ENCODE measurements at regions not wholly inside any gene's neighbourhood (a gene's known extent, or its start where the extent isn't known, plus 50 kb on each side); places are given as distances from the start of the nearest gene placed in this dataset.

GRCh38 chr2:53265544-53266299 is 501.9 kb upstream of the CHAC2 start:
- no peak for DNase-seq (ENCODE audit: low read depth in 2 of 2)

- no peak for DNase-seq (ENCODE audit: low read depth in 2 of 2)
These were observed 507.0 kb upstream of the CHAC2 start for GRCh38 chr2:53260568-53260967.

- DNase-seq (ENCODE audit: low read depth in 2 of 2) = no peak
These were observed 508.1 kb upstream of the CHAC2 start for GRCh38 chr2:53259395-53260009.

- no peak for DNase-seq (ENCODE audit: low read depth in 2 of 2)
These were observed 510.3 kb upstream of the CHAC2 start for GRCh38 chr2:53257287-53257686.

- no peak for DNase-seq (ENCODE audit: low read depth in 2 of 2)
These were observed 514.4 kb upstream of the CHAC2 start for GRCh38 chr2:53253244-53253643.

- DNase-seq (ENCODE audit: low read depth in 2 of 2) = no peak
These were observed 515.5 kb upstream of the CHAC2 start for GRCh38 chr2:53252115-53252514.

- DNase-seq (ENCODE audit: low read depth in 2 of 2) = no peak
These were observed 519.5 kb upstream of the CHAC2 start for GRCh38 chr2:53247956-53248735.

GRCh38 chr2:53243430-53243829 is 524.2 kb upstream of the CHAC2 start:
- DNase-seq (ENCODE audit: low read depth in 2 of 2) = no peak

GRCh38 chr2:53242090-53242489 is 525.5 kb upstream of the CHAC2 start:
- DNase-seq (ENCODE audit: low read depth in 2 of 2) = no peak

GRCh38 chr2:53235836-53236582 is 531.6 kb upstream of the CHAC2 start:
- DNase-seq (ENCODE audit: low read depth in 2 of 2) = no peak

GRCh38 chr2:53234548-53234903 is 533.1 kb upstream of the CHAC2 start:
- no peak for DNase-seq (ENCODE audit: low read depth in 2 of 2)

GRCh38 chr2:53233759-53234547 is 533.7 kb upstream of the CHAC2 start:
- no peak for DNase-seq (ENCODE audit: low read depth in 2 of 2)

- DNase-seq (ENCODE audit: low read depth in 2 of 2) = no peak
These were observed 535.7 kb upstream of the CHAC2 start for GRCh38 chr2:53231908-53232307.

GRCh38 chr2:53230691-53231090 is 536.9 kb upstream of the CHAC2 start:
- no peak for DNase-seq (ENCODE audit: low read depth in 2 of 2)

- DNase-seq (ENCODE audit: low read depth in 2 of 2) = no peak
These were observed 540.1 kb upstream of the CHAC2 start for GRCh38 chr2:53227535-53227934.

GRCh38 chr2:53220969-53221368 is 546.6 kb upstream of the CHAC2 start:
- no peak for DNase-seq (ENCODE audit: low read depth in 2 of 2)

- DNase-seq (ENCODE audit: low read depth in 2 of 2) = no peak
These were observed 550.4 kb upstream of the CHAC2 start for GRCh38 chr2:53217250-53217649.

- no peak for DNase-seq (ENCODE audit: low read depth in 2 of 2)
These were observed 550.8 kb upstream of the CHAC2 start for GRCh38 chr2:53216805-53217204.

- no peak for DNase-seq (ENCODE audit: low read depth in 2 of 2)
These were observed 555.0 kb upstream of the CHAC2 start for GRCh38 chr2:53212576-53212975.

GRCh38 chr2:53211201-53211774 is 556.3 kb upstream of the CHAC2 start:
- no peak for DNase-seq (ENCODE audit: low read depth in 2 of 2)

GRCh38 chr2:53210538-53210937 is 557.1 kb upstream of the CHAC2 start:
- no peak for DNase-seq (ENCODE audit: low read depth in 2 of 2)

All from dermis microvascular lymphatic vessel endothelial cell (primary cell).